ENCODE measurements at regions not wholly inside any gene's neighbourhood (a gene's known extent, or its start where the extent isn't known, plus 50 kb on each side); places are given as distances from the start of the nearest gene placed in this dataset.

DNA sequence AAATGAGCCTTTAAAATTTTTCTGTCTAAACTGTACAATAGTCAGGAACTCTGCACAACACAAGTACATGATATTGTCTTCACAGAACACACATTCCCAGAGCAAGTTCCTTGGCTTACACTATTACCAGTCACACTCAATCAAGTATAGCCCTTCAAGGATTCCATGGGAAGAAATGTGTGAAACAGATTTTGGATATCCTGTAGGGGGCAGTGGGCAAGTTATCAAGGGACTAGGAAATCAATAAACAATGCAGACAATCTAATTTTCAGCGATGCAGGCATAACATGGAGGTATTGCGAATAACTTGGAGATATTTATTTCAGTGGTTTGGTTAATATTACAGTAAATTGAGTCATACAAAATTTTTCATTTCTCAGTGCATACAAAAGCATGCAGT, 1171.5 kb upstream of the NUDT12 start:
- TF ChIP-seq JUND (IDR thresholded peaks at IDR 0.05) = no peak
- TF ChIP-seq, protein P1, sequence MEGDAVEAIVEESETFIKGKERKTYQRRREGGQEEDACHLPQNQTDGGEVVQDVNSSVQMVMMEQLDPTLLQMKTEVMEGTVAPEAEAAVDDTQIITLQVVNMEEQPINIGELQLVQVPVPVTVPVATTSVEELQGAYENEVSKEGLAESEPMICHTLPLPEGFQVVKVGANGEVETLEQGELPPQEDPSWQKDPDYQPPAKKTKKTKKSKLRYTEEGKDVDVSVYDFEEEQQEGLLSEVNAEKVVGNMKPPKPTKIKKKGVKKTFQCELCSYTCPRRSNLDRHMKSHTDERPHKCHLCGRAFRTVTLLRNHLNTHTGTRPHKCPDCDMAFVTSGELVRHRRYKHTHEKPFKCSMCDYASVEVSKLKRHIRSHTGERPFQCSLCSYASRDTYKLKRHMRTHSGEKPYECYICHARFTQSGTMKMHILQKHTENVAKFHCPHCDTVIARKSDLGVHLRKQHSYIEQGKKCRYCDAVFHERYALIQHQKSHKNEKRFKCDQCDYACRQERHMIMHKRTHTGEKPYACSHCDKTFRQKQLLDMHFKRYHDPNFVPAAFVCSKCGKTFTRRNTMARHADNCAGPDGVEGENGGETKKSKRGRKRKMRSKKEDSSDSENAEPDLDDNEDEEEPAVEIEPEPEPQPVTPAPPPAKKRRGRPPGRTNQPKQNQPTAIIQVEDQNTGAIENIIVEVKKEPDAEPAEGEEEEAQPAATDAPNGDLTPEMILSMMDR (IDR thresholded peaks at IDR 0.05) = no peak
- TF ChIP-seq, protein P2, sequence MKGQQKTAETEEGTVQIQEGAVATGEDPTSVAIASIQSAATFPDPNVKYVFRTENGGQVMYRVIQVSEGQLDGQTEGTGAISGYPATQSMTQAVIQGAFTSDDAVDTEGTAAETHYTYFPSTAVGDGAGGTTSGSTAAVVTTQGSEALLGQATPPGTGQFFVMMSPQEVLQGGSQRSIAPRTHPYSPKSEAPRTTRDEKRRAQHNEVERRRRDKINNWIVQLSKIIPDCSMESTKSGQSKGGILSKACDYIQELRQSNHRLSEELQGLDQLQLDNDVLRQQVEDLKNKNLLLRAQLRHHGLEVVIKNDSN (IDR thresholded peaks at IDR 0.05; ENCODE audit: borderline replicate concordance, low read depth) = no peak
- TF ChIP-seq RFX5 (IDR thresholded peaks at IDR 0.05; ENCODE audit: low read length) = no peak
- no peak for TF ChIP-seq NFIC (IDR thresholded peaks at IDR 0.05; ENCODE audit: borderline replicate concordance)
- no peak for TF ChIP-seq GATA2 (CRISPR knock-in tag; IDR thresholded peaks at IDR 0.05)
- TF ChIP-seq EP300 (IDR thresholded peaks at IDR 0.05; ENCODE audit: borderline replicate concordance in 1 of 2, low read depth in 1 of 2, low read length in 1 of 2) = no peak
- TF ChIP-seq SMC3 (IDR thresholded peaks at IDR 0.05; ENCODE audit: low read depth, low read length) = no peak
- no peak for TF ChIP-seq EZH2phosphoT487 (IDR thresholded peaks at IDR 0.05; ENCODE audit: borderline replicate concordance, low read depth)
- TF ChIP-seq TCF12 (IDR thresholded peaks at IDR 0.05) = no peak
